Activated CD8-positive, alpha-beta T cell treated with anti-CD3 and anti-CD28 coated beads for 36 hours (primary cell): ENCODE measurements at regions not wholly inside any gene's neighbourhood (a gene's known extent, or its start where the extent isn't known, plus 50 kb on each side); places are given as distances from the start of the nearest gene placed in this dataset.

Experiments used
- ATAC-seq: fragments of 200-7000 bp; cut with Tn5 transposase; one replicate; pipeline ENCODE4 v1.10.0; 2021; ENCODE audit warnings: mild to moderate bottlenecking, moderate library complexity
- CTCF ChIA-PET: fragments of 350-600 bp; sonication (Branson Sonifier 250); formaldehyde crosslinking; loops from one replicate; lab custom pipeline; 2021; ENCODE audit warnings: antibody characterized with exemption; lab: Charles Lee
- POLR2A ChIA-PET: fragments of 350-600 bp; sonication (Branson Sonifier 250); formaldehyde crosslinking; loops from one replicate; lab custom pipeline; 2021; ENCODE audit warnings: antibody characterized with exemption; lab: Charles Lee
- DNase-seq: peaks from one replicate; pipeline ENCODE4 v3.0.0-alpha.2; 2020
- H3K27ac Mint-ChIP-seq: one replicate; pipeline ENCODE4 v1.8.0; 2021; ENCODE audit warnings: mild to moderate bottlenecking, mixed read lengths
- H3K27me3 Mint-ChIP-seq: one replicate; pipeline ENCODE4 v1.8.0; 2021; ENCODE audit warnings: mixed read lengths
- H3K36me3 Mint-ChIP-seq: one replicate; pipeline ENCODE4 v1.8.0; 2021; ENCODE audit warnings: low read depth, mixed read lengths
- H3K4me1 Mint-ChIP-seq: one replicate; pipeline ENCODE4 v1.8.0; 2021; ENCODE audit warnings: low read depth, mixed read lengths
- H3K4me3 Mint-ChIP-seq: one replicate; pipeline ENCODE4 v1.8.0; 2021; ENCODE audit warnings: mild to moderate bottlenecking, moderate library complexity, mixed read lengths
- H3K9me3 Mint-ChIP-seq: one replicate; pipeline ENCODE4 v1.8.0; 2021; ENCODE audit warnings: mixed read lengths
- CTCF ChIP-seq: fragments of 200-600 bp; IDR thresholded peaks from one replicate; pipeline ENCODE4 v1.8.0; 2022; ENCODE audit warnings: antibody characterized with exemption, mild to moderate bottlenecking
- intact Hi-C: fragments of 100-400 bp; cut with micrococcal nuclease; formaldehyde crosslinking; loops from one replicate; pipeline ENCODE4 v1.10.0; 2022

GRCh38 chr5:104372796-104373195 is 810.2 kb upstream of the NUDT12 start:
- POLR2A ChIA-PET = no interaction called here
- Mint-ChIP-seq H3K9me3 (peaks cover 6% of the 10 kb centered on the region), H3K27me3 (no peaks in the 10 kb centered on the region), H3K36me3 (no peaks in the 10 kb centered on the region), H3K4me3 (no peak overlapping the region), H3K4me1 (no peaks in the 10 kb centered on the region), H3K27ac (no peak overlapping the region)
- no peak for TF ChIP-seq CTCF
- DNase-seq = no peak
- CTCF ChIA-PET = no interaction called here
- no peak for ATAC-seq
- intact Hi-C loops = no loop called here

GRCh38 chr5:104372376-104372775 is 809.8 kb upstream of the NUDT12 start:
- Mint-ChIP-seq H3K4me3 (no peak overlapping the region), H3K27me3 (no peaks in the 10 kb centered on the region), H3K9me3 (peaks cover 6% of the 10 kb centered on the region), H3K27ac (no peak overlapping the region), H3K36me3 (no peaks in the 10 kb centered on the region), H3K4me1 (no peaks in the 10 kb centered on the region)
- CTCF ChIA-PET = no interaction called here
- intact Hi-C loops = no loop called here
- TF ChIP-seq CTCF = no peak
- ATAC-seq (no peak), DNase-seq (no peak)
- POLR2A ChIA-PET = no interaction called here

- POLR2A ChIA-PET = no interaction called here
- no peaks in the 10 kb centered on the region for H3K27me3 Mint-ChIP-seq
Observed at GRCh38 chr5:104370523-104370922, 807.9 kb upstream of the NUDT12 start.

DNA sequence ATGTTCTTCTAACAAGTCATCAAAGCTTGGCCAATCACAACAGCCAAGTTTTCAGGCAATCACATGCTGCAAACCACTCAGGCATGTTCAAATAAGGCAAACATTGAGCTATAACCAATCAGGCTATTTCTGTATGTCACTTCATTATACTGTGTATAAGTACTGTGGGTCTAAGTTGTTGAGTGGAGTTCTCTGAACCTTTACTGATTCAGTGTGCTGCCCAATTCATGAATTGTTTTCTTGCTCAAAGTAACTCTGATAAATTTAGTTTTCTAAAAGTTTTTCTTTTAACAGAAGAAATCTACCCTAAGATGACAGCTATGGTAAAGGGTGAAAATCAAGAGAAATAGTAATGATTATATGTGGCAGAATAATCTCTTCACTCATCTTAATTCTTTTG is 805.4 kb upstream of the NUDT12 start:
- TF ChIP-seq CTCF = no peak
- DNase-seq (no peak), ATAC-seq (no peak)
- Mint-ChIP-seq H3K4me1 (no peaks in the 10 kb centered on the region), H3K27me3 (no peaks in the 10 kb centered on the region), H3K9me3 (peaks cover 10% of the 10 kb centered on the region), H3K4me3 (no peak overlapping the region), H3K36me3 (no peaks in the 10 kb centered on the region), H3K27ac (no peak overlapping the region)
- CTCF ChIA-PET = no interaction called here
- POLR2A ChIA-PET = no interaction called here
- intact Hi-C loops = no loop called here

More at GRCh38 chr5:104370523-104370922, 807.9 kb upstream of the NUDT12 start:
- H3K4me1 Mint-ChIP-seq = no peaks in the 10 kb centered on the region
- no peak overlapping the region for H3K4me3 Mint-ChIP-seq
- no peak for ATAC-seq
- intact Hi-C loops = no loop called here
- H3K27ac Mint-ChIP-seq = no peak overlapping the region
- CTCF ChIA-PET = no interaction called here
- no peak for TF ChIP-seq CTCF
- no peak for DNase-seq
- peaks cover 6% of the 10 kb centered on the region for H3K9me3 Mint-ChIP-seq
- no peaks in the 10 kb centered on the region for H3K36me3 Mint-ChIP-seq

- ATAC-seq = no peak
- DNase-seq = no peak
- no peaks in the 10 kb centered on the region for H3K36me3 Mint-ChIP-seq
- no peaks in the 10 kb centered on the region for H3K4me1 Mint-ChIP-seq
- no peak for TF ChIP-seq CTCF
- POLR2A ChIA-PET = no interaction called here
- H3K27me3 Mint-ChIP-seq = no peaks in the 10 kb centered on the region
- intact Hi-C loops = no loop called here
- CTCF ChIA-PET = no interaction called here
- no peak overlapping the region for H3K27ac Mint-ChIP-seq
- H3K4me3 Mint-ChIP-seq = no peak overlapping the region
- peaks cover 6% of the 10 kb centered on the region for H3K9me3 Mint-ChIP-seq
Observed at GRCh38 chr5:104363567-104363966, 801.0 kb upstream of the NUDT12 start.
